ENCODE measurements at regions not wholly inside any gene's neighbourhood (a gene's known extent, or its start where the extent isn't known, plus 50 kb on each side); places are given as distances from the start of the nearest gene placed in this dataset.
A peak's percentile ranks its signal among the peaks of the same experiment; 100 is the strongest.
"Not testable (repeated sequence)": the region's sequence is repeated elsewhere in the genome, so short reads cannot be mapped to it uniquely, and the experiment has no call there.

- DNase-seq = not testable (repeated sequence)
These were observed 108.1 kb downstream of the PROX1 start for GRCh38 chr1:214095896-214096295.

DNA sequence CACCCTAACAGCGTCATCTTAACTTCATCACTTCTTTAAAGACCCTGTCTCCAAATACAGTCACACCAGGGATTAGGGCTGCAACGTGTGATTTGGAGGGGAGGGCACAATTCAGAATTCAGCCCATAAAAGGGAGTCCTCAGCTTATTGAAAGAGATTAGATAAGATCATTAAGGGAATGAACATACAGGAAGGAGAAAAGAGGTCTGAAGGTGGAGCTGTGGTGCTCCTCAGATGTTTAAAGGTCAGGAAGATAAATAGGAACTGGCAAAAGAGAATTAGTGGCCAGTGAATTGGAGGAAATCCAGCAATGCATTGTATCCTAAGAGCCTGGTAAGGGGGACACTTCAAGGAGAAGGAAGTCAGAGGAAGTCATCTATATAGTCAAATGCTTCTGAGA is 113.5 kb downstream of the PROX1 start:
- no peak for DNase-seq

DNA sequence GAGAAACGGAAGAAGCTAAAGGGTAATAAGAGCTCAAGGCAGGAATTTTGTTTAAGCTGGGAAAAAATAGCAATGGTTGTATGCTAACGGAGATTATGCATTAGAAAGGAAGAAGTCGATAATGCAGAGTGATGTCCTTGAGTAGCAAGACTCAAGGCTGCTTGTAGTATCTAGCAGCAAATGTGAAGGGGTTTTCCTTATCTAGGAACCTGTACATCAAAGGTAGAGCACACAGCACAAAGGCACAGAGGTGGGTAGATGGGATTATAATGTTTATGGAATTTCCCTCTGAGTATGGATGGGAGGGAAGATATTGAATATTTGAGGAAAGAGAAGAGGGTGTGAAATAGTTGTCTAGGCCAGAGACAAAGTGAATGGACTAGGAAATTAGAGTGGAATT is 114.1 kb downstream of the PROX1 start:
- DNase-seq = no peak

DNA sequence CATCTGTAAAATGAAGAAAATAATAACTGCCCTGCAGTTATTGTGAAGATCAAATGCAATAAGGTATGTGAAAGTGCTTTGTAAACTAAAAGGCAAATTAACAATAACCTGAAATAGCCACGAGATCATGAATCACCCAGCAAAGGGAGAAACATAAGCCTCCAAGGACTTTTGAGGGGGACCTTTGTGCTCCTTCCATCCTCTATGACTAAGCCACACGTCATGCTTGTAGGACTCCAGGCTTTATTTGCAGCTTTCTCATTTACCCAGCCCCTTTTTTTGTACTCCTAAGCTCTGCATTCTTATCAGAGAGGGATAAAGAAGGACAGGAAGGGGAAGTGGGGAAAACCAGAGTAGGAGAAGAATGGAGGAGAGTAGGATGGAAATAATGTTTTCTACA is 115.1 kb downstream of the PROX1 start:
- no peak for DNase-seq

- no peak for DNase-seq
These were observed 116.0 kb downstream of the PROX1 start for GRCh38 chr1:214103778-214104177.

DNA sequence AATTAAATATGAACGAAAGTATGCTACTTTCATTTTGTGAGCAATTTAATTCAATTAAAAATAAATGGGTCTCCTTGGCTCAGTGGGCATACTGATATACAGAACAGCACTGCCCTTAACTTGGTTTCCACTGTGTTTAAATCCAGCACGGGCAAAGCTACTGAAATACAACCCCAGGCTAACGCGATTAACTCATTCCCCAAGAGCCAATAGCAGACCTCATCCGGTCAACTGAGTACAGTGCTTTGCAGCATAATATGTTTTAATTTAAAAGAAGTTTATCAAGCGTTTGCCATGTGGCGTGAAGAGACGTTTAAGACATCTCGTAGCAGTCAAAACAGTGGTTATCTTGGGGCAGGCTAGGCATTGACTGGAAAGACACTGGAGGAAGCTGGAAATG is 118.6 kb downstream of the PROX1 start:
- DNase-seq = no peak

GRCh38 chr1:214107322-214108096 is 119.7 kb downstream of the PROX1 start:
- no peak for DNase-seq

DNA sequence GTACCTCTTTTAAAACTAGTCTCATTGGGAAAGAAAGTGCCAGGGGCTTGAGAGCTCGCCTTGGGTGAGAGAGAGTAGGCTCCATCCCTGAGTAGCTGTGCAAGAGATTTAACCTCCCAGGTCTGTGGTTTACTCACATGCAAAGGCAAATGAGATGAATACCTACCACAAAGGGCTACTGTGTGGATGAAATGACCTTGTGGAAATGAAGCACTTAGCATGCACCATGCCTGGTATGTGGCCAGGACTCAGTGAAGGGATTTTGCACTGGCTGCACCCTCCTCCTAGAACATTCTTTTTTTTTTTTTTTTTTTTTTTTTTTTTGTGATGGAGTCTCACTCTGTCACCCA is 120.3 kb downstream of the PROX1 start:
- no peak for DNase-seq

- DNase-seq = no peak
These were observed 124.0 kb downstream of the PROX1 start for GRCh38 chr1:214111796-214112195.

DNA sequence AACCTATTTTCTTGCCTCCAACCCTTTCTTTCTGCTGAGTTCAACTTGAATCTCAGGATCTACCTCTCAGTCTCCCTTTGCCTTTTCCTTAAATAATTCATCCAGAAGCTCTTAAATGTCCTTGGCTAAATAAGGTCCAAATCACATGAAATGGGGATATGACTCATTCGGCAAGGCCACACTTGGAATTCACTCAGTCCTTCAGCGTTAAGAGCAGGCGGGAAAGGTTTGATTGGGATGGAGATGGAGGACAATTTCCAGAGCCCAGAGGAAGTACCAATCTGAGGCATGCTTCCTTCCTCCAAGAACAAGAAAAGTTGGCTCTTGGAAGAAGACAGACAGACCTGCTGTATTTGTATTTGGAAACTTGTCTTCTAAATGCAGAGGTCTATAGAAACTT is 128.5 kb downstream of the PROX1 start:
- DNase-seq = no peak

DNA sequence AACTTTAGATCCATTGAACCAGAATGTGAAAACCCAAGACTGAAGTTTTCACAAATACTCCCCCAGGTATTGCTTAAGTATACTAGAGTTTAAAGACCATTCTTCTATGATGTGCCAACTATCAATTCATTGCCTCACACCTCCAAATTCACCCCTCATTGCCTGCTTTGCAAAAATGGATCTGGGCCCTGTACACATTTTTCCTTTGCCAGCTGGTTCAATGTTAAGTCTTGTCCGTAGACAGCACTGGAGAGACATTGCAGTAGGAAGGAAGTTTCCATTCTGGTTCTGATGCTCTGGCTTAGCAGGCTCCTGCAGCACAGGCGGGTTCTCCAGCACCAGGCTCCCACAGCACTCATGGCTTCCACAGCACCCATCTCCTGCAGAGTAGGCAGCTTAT is 130.0 kb downstream of the PROX1 start:
- DNase-seq = no peak

- no peak for DNase-seq
These were observed 132.4 kb downstream of the PROX1 start for GRCh38 chr1:214120191-214120590.

GRCh38 chr1:214120951-214121350 is 133.2 kb downstream of the PROX1 start:
- no peak for DNase-seq

DNA sequence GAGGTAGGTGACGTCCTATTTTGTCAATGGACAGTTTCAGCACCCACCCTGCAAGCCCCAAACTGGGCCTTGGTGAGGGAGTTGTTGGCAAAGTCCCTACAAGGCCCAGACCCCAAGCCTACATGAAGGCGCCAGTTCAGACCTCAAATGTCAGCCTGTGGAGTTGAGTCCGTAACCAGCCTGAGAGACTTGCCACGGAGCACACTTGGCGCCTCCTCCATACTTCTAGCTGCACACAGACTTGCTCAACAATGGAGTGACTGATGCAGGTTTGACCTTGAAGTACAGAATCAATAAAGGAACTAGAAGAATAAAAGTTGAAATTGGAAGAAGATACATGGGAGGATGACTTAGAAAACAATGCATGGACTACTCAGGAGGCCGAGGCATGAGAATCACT is 134.3 kb downstream of the PROX1 start:
- DNase-seq = no peak

DNA sequence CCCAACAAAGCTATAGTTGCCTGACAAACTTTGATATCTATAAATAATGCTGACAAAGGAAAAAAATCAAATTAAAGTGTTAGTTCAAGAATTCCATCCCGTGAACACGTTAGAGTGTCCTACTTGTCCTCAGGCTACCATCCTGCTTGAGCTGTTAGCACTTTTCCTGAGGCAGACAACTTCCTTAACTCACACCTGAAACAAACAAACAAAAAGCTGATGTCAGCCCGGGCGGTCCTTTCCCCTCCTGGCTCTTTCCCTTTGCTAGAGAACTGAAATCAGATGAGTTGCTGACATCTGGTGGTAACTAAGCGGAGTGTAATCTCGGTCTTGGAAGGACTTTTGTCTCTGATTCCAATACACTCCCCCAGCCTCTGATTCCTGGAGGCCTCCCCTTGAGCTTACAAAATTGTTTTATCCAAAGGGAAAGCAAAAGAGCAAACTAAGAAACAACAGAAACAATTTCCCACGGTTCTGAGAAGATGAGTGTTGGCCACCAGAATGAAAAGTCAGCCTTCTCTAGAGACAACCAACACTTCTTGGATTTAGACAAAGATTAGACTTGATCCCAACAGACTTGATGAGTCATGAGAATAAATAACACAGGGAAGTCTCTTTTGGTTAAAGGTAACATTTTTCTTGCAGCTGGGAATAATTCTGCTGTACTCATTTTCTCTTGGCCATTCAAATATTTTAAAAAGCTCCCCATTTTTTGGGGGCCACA is 135.4 kb downstream of the PROX1 start:
- peak in 1 of 2 experiments; percentile 22 for DNase-seq

DNA sequence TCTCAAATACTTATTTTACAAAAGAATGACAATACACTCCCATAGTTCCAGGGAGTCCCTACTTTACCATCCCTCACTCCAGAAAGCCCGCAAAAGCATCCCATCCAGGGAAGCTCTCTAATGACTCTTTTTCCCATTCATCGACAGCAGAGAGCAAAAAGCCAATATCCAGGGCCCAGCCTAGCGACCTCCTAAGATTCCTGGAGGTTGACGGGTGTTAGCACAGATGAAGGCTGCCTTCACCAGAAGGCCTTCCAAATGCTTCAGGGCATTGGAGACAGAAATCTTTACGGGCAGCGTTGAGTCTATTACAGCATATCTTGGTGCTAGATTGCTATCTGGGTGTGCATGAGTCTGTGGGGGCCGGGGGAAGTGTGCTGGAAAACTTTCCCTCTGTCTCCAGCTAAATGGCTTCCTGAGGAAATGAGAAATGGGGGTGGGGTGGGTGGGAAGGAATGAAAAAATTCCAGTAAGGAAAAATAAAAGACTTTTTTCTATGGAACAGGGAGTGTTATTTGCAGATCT is 136.6 kb downstream of the PROX1 start:
- no peak for DNase-seq

DNA sequence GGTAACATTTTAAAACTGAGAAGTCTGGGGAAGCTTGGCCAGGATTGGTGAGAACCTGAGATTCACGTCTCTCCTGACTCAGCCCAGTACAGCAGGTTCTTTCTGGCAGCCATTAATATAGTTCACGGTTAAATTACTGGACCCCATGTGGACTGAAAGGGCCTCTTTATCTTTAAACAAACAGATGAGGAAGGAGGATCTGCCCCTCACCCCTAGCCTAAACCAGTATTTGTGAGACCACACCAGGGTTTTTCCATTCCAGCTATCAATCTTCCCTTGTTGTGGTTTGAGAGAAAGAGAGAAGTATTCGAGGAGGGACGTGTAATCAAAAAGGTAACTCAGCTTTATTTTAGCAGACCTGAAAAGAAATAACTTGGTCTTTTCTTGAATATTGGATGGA is 137.1 kb downstream of the PROX1 start:
- DNase-seq = no peak

DNA sequence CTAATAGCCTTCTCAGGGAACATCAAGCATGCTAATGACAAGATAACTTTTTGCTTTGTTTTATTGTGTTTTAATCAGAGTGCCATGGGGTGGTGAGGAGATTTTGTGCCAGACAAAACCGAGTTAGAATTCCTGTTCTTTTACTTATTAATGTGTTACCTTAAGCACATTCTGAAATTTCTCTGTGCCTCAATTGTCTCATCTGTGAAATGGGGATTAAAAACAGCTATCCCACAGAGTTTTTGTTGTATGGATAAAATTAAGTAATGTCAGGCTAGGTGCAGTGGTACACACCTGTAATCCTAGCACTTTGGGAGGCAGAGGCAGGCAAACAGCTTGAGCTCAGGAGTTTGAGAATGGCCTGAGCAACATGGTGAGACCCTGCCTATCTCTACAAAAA is 138.0 kb downstream of the PROX1 start:
- DNase-seq = no peak

DNA sequence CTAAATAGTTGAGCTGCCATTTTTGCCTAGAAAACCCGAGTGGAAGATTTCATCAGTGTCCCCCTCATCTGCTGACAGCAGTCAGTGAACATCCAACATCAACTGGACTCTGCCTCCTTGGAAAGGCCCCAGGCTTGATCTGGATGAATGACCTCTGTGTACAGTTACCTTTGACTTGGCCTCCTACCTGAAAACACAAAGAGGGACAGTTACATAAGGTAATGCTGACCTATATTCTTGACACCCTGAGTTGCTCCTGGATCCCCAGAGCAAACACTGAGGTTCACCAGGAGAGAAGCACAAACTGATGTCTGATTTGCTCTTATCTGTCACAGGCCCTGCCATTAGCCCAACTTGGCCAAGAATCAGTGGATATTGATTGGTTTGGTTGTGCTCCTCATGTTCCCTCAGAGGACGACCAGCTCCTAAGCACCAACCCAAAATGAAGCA is 138.9 kb downstream of the PROX1 start:
- DNase-seq = no peak

- no peak for DNase-seq
These were observed 139.9 kb downstream of the PROX1 start for GRCh38 chr1:214127705-214128104.

DNA sequence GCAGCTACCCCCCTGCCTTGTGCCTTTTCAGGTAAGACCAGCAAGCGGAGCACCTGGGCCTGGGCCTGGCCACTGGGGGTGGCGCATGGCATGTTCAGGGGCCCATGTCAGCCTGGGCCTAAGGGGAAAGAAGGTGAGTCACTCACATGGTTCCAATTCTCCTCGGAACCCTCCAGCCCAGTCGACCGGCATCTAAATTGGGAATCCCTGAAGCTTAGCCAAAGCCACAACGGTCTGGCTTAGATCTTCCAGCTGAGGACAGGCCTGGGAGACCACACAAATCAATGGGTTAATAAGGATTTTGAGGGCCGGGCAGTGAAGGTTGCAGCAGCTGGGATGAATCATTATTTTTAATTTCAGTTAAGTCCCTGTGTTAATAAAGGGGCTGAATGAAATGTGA is 145.1 kb upstream of the SMYD2 start:
- no peak for DNase-seq

DNA sequence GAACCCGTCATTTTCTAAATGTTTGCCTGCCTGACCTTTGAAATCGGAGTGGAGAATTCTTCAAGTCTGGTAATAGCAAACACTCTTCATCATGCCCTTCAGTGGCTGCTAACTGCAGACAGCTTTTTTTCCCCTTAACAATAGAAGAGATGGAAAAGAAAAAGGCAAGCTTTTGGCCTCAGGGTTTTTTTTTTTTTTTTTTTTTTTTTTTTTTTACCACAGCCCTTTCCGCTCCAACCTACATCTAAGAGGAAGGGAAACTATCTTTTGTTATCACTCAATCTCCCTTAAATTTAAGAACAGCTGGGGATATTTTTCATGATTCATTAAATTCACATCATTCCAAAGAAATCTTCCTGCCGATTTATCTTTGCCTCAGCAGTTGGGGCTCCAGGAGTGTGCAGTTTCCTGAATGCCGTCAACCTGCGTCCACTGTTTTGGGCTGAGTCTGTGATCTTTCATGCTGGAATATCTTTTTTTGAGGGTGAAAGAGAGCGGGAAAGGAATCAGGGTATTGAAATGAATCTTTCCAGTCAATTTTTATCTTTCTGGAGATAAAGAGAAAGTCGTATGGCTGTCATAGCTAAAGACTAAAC is 144.5 kb upstream of the SMYD2 start:
- DNase-seq = no peak

DNA sequence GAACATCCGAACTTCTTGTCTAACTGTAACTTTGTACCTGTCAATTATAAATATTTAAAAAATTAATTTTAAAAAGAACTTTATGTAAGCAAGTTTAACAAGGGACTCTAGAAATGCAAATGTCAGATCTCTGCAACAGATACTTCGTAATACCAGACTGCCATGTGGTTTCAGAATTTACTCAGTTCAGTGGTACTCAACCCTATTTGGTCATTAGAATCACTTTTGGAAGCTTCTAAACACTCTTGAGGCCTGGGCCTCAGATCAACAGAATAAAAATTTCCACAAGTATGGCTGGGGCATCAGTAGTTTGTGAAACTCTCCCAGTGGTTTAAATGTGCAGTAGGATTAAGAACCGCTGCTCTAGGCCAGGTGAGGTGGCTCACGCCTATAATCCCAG is 139.5 kb upstream of the SMYD2 start:
- no peak for DNase-seq
